Spleen (tissue), 11 donors: ENCODE measurements at regions not wholly inside any gene's neighbourhood (a gene's known extent, or its start where the extent isn't known, plus 50 kb on each side); places are given as distances from the start of the nearest gene placed in this dataset.
A peak's percentile ranks its signal among the peaks of the same experiment; 100 is the strongest.

Experiments
- DNase-seq: peaks from one replicate; pipeline ENCODE4 v3.0.0-alpha.2; 2020
- H3K27ac ChIP-seq, 8 donors: fragments of 200-600 bp; sonication (generic) in 7 of 8; 1 replicate in 4 of 8; 2 replicates in 4 of 8; pipeline versions ENCODE4 v1.5.0 to v1.8.0; 2016 to 2021; ENCODE audit warnings: inconsistent platforms in 4 of 8, mild to moderate bottlenecking in 4 of 8, moderate library complexity in 1 of 8
- H3K27me3 ChIP-seq, 7 donors: fragments of 200-600 bp; sonication (generic) in 6 of 7; replicated peaks in 1 of 7; 1 replicate in 4 of 7; 2 replicates in 3 of 7; pipeline versions ENCODE4 v1.5.0 to v1.8.0; 2016 to 2021; ENCODE audit warnings: inconsistent platforms in 3 of 7, mild to moderate bottlenecking in 1 of 7
- H3K36me3 ChIP-seq, 6 donors: fragments of 200-600 bp; sonication (generic) in 5 of 6; 1 replicate in 4 of 6; 2 replicates in 2 of 6; pipeline versions ENCODE4 v1.5.0 to v1.8.0; 2016 to 2021; ENCODE audit warnings: inconsistent platforms in 2 of 6
- H3K4me1 ChIP-seq, 6 donors: fragments of 200-600 bp; sonication (generic) in 5 of 6; 1 replicate in 3 of 6; 2 replicates in 3 of 6; pipeline versions ENCODE4 v1.5.0 to v1.8.0; 2016 to 2021; ENCODE audit warnings: inconsistent platforms in 3 of 6
- H3K4me3 ChIP-seq, 8 donors: fragments of 200-600 bp; sonication (generic) in 7 of 8; 1 replicate in 4 of 8; 2 replicates in 4 of 8; pipeline versions ENCODE4 v1.5.0 to v1.8.0; 2016 to 2021; ENCODE audit warnings: inconsistent platforms in 4 of 8, mild to moderate bottlenecking in 4 of 8, moderate library complexity in 2 of 8
- H3K9me3 ChIP-seq, 8 donors: fragments of 200-600 bp; sonication (generic) in 7 of 8; 1 replicate in 4 of 8; 2 replicates in 4 of 8; pipeline versions ENCODE4 v1.5.0 to v1.8.0; 2016 to 2021; ENCODE audit warnings: inconsistent platforms in 4 of 8
- CTCF ChIP-seq, 11 experiments: fragments of 200-600 bp in 7 of 11; fragments of 450-650 bp in 4 of 11; sonication (generic) in 4 of 11; IDR thresholded peaks in 8 of 11; conservative IDR thresholded peaks in 3 of 11; 1 replicate in 7 of 11; 2 replicates in 4 of 11; pipeline versions ENCODE4 v1.4.0 to v1.8.0; 2016 to 2021; ENCODE audit warnings: antibody characterized with exemption in 11 of 11, inconsistent platforms in 4 of 11, mild to moderate bottlenecking in 1 of 11
- POLR2A ChIP-seq, 3 donors: fragments of 450-650 bp; IDR thresholded peaks; one replicate each; pipeline ENCODE4 v1.5.1; 2017; ENCODE audit warnings: antibody characterized with exemption in 3 of 3, mild to moderate bottlenecking in 1 of 3
- POLR2AphosphoS5 ChIP-seq, 3 donors: sonication (generic); formaldehyde crosslinking; IDR thresholded peaks; one replicate each; pipeline ENCODE4 v1.5.1; 2017; ENCODE audit warnings: antibody characterized with exemption in 3 of 3
- WGBS, 5 donors: extraction: QIAGEN DNeasy Blood & Tissue Kit in 3 of 5; methylation state at CpG; one replicate each; pipeline versions ENCODE4 v1.1.5 to v1.1.7; 2013 to 2018; 5-methylcytosine and 5-hydroxymethylcytosine counted together
- intact Hi-C: fragments of 100-400 bp; cut with DNase I; formaldehyde crosslinking; loops from one replicate; pipeline ENCODE4 v1.15.0; 2023; ENCODE audit warnings: low total_unique reads
- donor health status: healthy with polysubstance abuse.
- donor health status: DM: no; HTN: no; CAD: no; lungs with moderate emphysema.
- donor health status: DM: no; HTN: no; CAD: no.
- donor health status: Bipolar disorder and iron deficiency.
- donor health status: healthy.
- donor health status: DM: no; HTN: no; CAD: no.
- donor health status: DM: yes; HTN: yes; CAD: no.

GRCh38 chr2:120465701-120465988 is 119.7 kb downstream of the INHBB start:
- intact Hi-C loops: no loop called here
- H3K27ac ChIP-seq: no peak overlapping the region
- peaks cover 0 to 19% (median 10%) of the 10 kb centered on the region in 6 donors for H3K4me1 ChIP-seq
- WGBS, 5 donors: 47 to 79% (median 72%) methylated on average over 5 to 6 of the region's 6 CpGs
- TF ChIP-seq POLR2AphosphoS5 (IDR thresholded peaks at IDR 0.05): no peak
- TF ChIP-seq POLR2A (IDR thresholded peaks at IDR 0.05): no peak
- TF ChIP-seq CTCF (IDR thresholded peaks at IDR 0.05 in 8 of 11, conservative IDR thresholded peaks at IDR 0.05 in 3 of 11): no peak
- peaks cover 0 to 53% (median 0%) of the 10 kb centered on the region in 7 donors for H3K27me3 ChIP-seq
- no peaks in the 10 kb centered on the region for H3K9me3 ChIP-seq
- no peak for DNase-seq
- no peaks in the 10 kb centered on the region for H3K36me3 ChIP-seq
- H3K4me3 ChIP-seq: no peak overlapping the region

- intact Hi-C loops: no loop called here
- Histone ChIP-seq H3K36me3 (no peaks in the 10 kb centered on the region), H3K27ac (no peak overlapping the region), H3K4me3 (no peak overlapping the region), H3K9me3 (no peaks in the 10 kb centered on the region), H3K27me3 (peaks cover 0 to 53% (median 0%) of the 10 kb centered on the region in 7 donors), H3K4me1 (peaks cover 0 to 19% (median 10%) of the 10 kb centered on the region in 6 donors)
- WGBS, 5 donors: 55 to 71% (median 62%) methylated on average over 25 of the region's 25 CpGs
- peak; percentile 55 for DNase-seq
- TF ChIP-seq POLR2A (IDR thresholded peaks at IDR 0.05) (no peak), POLR2AphosphoS5 (IDR thresholded peaks at IDR 0.05) (no peak), CTCF (IDR thresholded peaks at IDR 0.05 in 8 of 11, conservative IDR thresholded peaks at IDR 0.05 in 3 of 11) (no peak)
Measured at GRCh38 chr2:120465989-120466703, 120.2 kb downstream of the INHBB start.

- intact Hi-C loops: no loop called here
Measured at GRCh38 chr2:120466704-120467054, 120.7 kb downstream of the INHBB start.

More at GRCh38 chr2:120466704-120467054, 120.7 kb downstream of the INHBB start:
- 78 to 92% (median 83%) methylated on average over 2 of the region's 2 CpGs for WGBS, 5 donors
- H3K9me3 ChIP-seq: peaks cover 0 to 3% (median under 1%) of the 10 kb centered on the region in 8 donors
- H3K27me3 ChIP-seq: peaks cover 0 to 53% (median 0%) of the 10 kb centered on the region in 7 donors
- no peaks in the 10 kb centered on the region for H3K36me3 ChIP-seq
- DNase-seq: no peak
- H3K4me3 ChIP-seq: no peak overlapping the region
- H3K27ac ChIP-seq: no peak overlapping the region
- TF ChIP-seq CTCF (IDR thresholded peaks at IDR 0.05 in 8 of 11, conservative IDR thresholded peaks at IDR 0.05 in 3 of 11): no peak
- no peak for TF ChIP-seq POLR2A (IDR thresholded peaks at IDR 0.05)
- no peak for TF ChIP-seq POLR2AphosphoS5 (IDR thresholded peaks at IDR 0.05)
- H3K4me1 ChIP-seq: peaks cover 0 to 19% (median 10%) of the 10 kb centered on the region in 6 donors
